ENCODE measurements at regions not wholly inside any gene's neighbourhood (a gene's known extent, or its start where the extent isn't known, plus 50 kb on each side); places are given as distances from the start of the nearest gene placed in this dataset.

- Histone ChIP-seq H3K4me3 (no peak overlapping the region), H3K36me3 (no peaks in the 10 kb centered on the region), H3K4me1 (ENCODE audit: control insufficient read depth in 1 of 2, low read depth in 2 of 2) (no peaks in the 10 kb centered on the region), H3K27me3 (replicated peaks; ENCODE audit: insufficient read depth) (no peaks in the 10 kb centered on the region), H3K9me3 (no peaks in the 10 kb centered on the region), H3K27ac (no peak overlapping the region)
- DNase-seq (ENCODE audit: low spot score) (no peak), ATAC-seq (ENCODE audit: insufficient number of reproducible peaks, low FRiP score, low read depth) (no peak)
- no peak for TF ChIP-seq CTCF (IDR thresholded peaks at IDR 0.05)
Measured at GRCh38 chr2:195367809-195368208, 289.2 kb upstream of the SLC39A10 start.

GRCh38 chr2:195364015-195364965 lies 292.7 kb upstream of the SLC39A10 start:
- H3K27ac ChIP-seq = no peak overlapping the region
- ATAC-seq (ENCODE audit: insufficient number of reproducible peaks, low FRiP score, low read depth) = no peak
- H3K36me3 ChIP-seq = no peaks in the 10 kb centered on the region
- no peaks in the 10 kb centered on the region for H3K9me3 ChIP-seq
- no peak overlapping the region for H3K4me3 ChIP-seq
- no peaks in the 10 kb centered on the region for H3K27me3 ChIP-seq (replicated peaks; ENCODE audit: insufficient read depth)
- DNase-seq (ENCODE audit: low spot score) = no peak
- H3K4me1 ChIP-seq (ENCODE audit: control insufficient read depth in 1 of 2, low read depth in 2 of 2) = no peaks in the 10 kb centered on the region
- no peak for TF ChIP-seq CTCF (IDR thresholded peaks at IDR 0.05)

- no peak for TF ChIP-seq CTCF (IDR thresholded peaks at IDR 0.05)
- Histone ChIP-seq H3K27ac (no peak overlapping the region), H3K27me3 (replicated peaks; ENCODE audit: insufficient read depth) (no peaks in the 10 kb centered on the region), H3K36me3 (no peaks in the 10 kb centered on the region), H3K9me3 (no peaks in the 10 kb centered on the region), H3K4me1 (ENCODE audit: control insufficient read depth in 1 of 2, low read depth in 2 of 2) (no peaks in the 10 kb centered on the region), H3K4me3 (no peak overlapping the region)
- DNase-seq (ENCODE audit: low spot score) = no peak
- no peak for ATAC-seq (ENCODE audit: insufficient number of reproducible peaks, low FRiP score, low read depth)
Measured at GRCh38 chr2:195363496-195363895, 293.5 kb upstream of the SLC39A10 start.

- H3K9me3 ChIP-seq = no peaks in the 10 kb centered on the region
- no peaks in the 10 kb centered on the region for H3K27me3 ChIP-seq (replicated peaks; ENCODE audit: insufficient read depth)
- no peak overlapping the region for H3K27ac ChIP-seq
- no peaks in the 10 kb centered on the region for H3K36me3 ChIP-seq
- no peaks in the 10 kb centered on the region for H3K4me1 ChIP-seq (ENCODE audit: control insufficient read depth in 1 of 2, low read depth in 2 of 2)
- no peak overlapping the region for H3K4me3 ChIP-seq
- ATAC-seq (ENCODE audit: insufficient number of reproducible peaks, low FRiP score, low read depth) (no peak), DNase-seq (ENCODE audit: low spot score) (no peak)
- TF ChIP-seq CTCF (IDR thresholded peaks at IDR 0.05) = no peak
Measured at GRCh38 chr2:195360242-195360641, 296.8 kb upstream of the SLC39A10 start.

GRCh38 chr2:195359043-195359735 lies 297.8 kb upstream of the SLC39A10 start:
- Histone ChIP-seq H3K4me3 (no peak overlapping the region), H3K36me3 (no peaks in the 10 kb centered on the region), H3K4me1 (ENCODE audit: control insufficient read depth in 1 of 2, low read depth in 2 of 2) (no peaks in the 10 kb centered on the region), H3K27ac (no peak overlapping the region), H3K9me3 (no peaks in the 10 kb centered on the region), H3K27me3 (replicated peaks; ENCODE audit: insufficient read depth) (no peaks in the 10 kb centered on the region)
- TF ChIP-seq CTCF (IDR thresholded peaks at IDR 0.05) = no peak
- no peak for DNase-seq (ENCODE audit: low spot score)
- no peak for ATAC-seq (ENCODE audit: insufficient number of reproducible peaks, low FRiP score, low read depth)

Data from thoracic aorta (tissue), 2 donors.